Renal cortex interstitium (tissue), 11 donors: ENCODE measurements at regions not wholly inside any gene's neighbourhood (a gene's known extent, or its start where the extent isn't known, plus 50 kb on each side); places are given as distances from the start of the nearest gene placed in this dataset.

ENCODE experiments used
- DNase-seq, 11 donors: peaks; one replicate each; pipeline ENCODE4 v3.0.0-alpha.2; 2013; ENCODE audit warnings: low read depth in 9 of 11, low spot score in 4 of 11; ENCODE audit errors: extremely low read depth in 1 of 11

GRCh38 chr6:169942173-169942572 lies 190.8 kb downstream of the ERMARD start:
- no peak for DNase-seq

GRCh38 chr6:169940481-169941271 lies 189.3 kb downstream of the ERMARD start:
- DNase-seq = peak in 3 of 11 donors; percentile 50 to 68 (median 68)

DNA sequence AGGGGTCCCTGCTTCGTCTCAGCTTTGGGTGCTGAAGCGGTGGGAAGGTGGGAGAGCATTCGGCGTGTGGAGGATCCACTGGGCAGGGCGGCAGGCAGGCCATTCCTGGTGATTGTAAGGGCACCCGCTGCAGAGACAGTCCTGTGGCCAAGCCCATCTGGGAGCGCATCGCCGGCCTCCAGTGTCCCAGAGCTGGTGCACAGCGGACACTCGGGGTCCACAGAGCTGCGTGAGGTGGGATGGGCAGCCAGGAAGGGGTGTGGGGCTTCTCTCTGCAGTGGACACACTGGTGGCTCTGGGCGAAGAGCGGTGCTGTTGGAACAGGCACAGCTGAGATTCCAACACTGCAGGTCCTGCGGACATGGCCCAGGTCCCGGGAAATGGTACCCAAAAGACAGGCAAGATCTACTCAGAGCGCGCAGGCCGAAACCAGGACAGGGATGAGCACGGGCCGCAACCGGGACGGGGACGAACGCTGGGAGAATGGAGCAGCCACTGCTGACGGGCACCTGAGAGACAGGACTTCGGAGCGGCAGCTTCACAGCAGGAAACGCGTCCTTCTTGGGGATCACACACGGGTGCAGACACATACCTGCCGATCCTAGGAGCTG lies 188.2 kb downstream of the ERMARD start:
- no peak for DNase-seq

DNA sequence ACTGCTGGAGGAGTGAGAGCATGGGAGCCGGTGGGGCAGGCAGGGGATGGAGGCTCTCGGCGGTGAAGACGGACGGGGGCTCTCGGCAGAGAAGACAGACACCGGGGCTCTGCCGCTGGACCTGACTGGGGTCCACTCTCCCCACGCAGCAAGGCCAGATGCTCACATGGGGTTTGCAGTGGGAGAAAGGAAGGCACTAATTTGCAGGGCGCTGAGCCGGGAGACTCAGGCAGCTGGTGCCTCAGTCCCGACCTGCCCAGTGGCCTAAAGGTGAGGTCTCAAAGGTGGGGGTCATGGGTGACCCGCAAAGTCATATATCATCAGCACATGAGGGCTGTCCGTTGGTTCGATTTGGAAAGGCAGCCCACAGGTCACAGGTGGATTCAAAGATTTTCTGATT lies 187.3 kb downstream of the ERMARD start:
- no peak for DNase-seq

- DNase-seq = no peak
Measured at GRCh38 chr6:169938262-169938701, 186.9 kb downstream of the ERMARD start.

GRCh38 chr6:169937389-169938261 lies 186.2 kb downstream of the ERMARD start:
- DNase-seq = no peak

GRCh38 chr6:169936355-169936975 lies 185.0 kb downstream of the ERMARD start:
- no peak for DNase-seq

DNA sequence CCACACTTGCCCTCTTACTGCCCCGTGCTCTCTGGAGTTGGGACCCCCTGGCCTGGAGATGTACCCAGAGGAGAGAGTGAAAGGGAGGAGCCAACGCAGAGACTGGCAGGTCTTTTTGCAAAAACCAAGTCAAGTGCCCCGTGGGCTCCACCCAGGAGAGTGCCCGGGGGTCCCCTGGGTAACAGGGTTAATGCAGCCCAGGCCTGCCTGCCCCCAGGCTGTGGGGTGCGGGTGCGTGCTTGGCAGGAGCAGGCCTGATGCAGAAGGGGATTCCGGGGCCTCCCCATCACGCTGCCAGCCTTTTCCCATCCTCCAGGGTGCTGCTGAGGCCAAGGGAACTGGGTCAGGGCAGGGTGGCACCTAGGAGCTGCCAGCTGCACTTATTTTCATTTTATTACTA lies 184.4 kb downstream of the ERMARD start:
- DNase-seq = no peak

DNA sequence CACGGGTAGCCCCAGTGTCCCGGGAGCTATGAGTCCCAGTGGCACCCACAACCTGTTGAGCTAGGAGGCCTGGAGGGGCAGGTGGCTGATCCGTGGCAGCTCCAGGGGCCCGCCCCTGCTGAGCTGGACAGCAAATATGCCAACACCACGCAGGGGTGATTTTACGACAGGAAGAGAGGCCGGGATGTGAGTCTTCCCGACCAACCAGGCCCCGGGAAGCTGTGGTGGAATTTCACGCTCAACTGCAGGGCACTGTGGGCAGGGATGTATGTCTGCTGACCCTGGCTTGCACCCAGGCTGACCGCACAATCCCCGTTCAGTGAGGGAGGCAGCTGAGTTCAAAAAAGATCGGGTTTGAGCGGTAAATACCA lies 183.9 kb downstream of the ERMARD start:
- peak in 5 of 11 donors; percentile 60 to 83 (median 74) for DNase-seq

- no peak for DNase-seq
Measured at GRCh38 chr6:169934699-169935347, 183.4 kb downstream of the ERMARD start.

DNA sequence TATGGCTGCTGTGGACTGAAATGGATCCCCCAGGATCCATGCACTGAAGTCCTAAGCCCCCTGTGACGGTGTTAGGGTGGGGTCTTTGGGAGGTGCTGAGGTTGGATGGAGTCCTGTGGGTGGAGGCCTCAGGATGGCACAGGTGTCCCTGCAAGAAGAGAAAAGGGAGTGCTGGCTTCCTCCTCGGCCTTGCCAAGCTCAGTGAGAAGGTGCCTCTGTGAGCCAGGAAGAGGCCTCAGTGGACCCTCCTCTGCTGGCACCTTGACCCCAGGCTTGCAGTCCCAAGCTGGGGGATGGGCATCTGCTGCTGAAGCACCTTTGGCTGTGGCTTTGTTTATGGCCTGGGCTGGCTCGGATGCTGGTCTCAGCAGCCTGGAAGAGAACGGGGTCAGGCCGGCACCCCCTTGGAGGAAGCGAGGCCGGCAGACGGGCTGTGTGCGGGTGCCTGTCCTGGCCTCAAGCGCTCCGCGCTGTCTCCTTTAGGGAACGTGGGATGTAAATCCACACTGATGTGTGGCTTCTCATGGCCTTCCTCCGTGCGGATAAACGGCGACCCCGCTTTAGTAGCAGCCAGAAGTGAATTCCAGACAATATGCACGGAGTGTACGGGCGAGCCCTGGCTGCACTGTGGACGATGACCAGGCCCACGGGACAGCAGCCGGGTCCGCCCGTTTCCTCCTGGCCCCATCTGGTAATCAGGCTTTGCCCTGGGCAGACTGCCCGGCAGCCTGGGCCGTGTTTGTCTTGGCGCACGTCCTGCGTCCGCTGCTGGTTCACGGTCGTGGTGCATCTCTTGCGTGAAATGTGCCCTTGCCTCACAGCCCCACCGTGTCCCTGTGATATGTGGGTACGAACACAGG lies 182.6 kb downstream of the ERMARD start:
- no peak for DNase-seq

DNA sequence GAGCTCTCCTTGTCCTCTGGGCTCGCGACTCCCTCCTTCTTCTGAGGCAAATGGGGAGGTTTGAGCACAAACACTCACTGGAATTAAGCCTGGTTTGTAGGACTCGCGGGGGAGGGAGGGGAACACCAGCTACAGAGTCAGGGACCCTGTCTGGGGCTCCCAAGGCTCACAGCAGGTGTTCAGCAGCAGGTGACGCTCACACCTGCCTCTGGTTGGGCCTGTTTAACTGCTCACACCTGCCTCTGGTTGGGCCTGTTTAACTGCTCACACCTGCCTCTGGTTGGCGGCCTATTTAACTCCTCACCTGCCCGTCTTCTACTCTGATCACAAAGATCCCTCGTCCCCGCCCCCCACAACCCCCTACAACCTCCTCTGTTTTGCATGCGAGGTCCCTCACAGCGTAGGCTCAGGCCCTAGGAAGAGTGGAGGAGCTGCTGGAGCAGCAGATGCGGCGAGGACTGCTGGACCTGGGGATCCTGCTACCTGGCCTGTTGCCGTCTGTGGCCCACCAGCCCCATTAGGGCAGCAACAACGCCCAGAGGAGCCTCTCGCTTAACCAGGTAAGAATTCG lies 181.9 kb downstream of the ERMARD start:
- DNase-seq = no peak

- DNase-seq = no peak
Measured at GRCh38 chr6:169932491-169932890, 181.1 kb downstream of the ERMARD start.

GRCh38 chr6:169931261-169931660 lies 179.8 kb downstream of the ERMARD start:
- no peak for DNase-seq

DNA sequence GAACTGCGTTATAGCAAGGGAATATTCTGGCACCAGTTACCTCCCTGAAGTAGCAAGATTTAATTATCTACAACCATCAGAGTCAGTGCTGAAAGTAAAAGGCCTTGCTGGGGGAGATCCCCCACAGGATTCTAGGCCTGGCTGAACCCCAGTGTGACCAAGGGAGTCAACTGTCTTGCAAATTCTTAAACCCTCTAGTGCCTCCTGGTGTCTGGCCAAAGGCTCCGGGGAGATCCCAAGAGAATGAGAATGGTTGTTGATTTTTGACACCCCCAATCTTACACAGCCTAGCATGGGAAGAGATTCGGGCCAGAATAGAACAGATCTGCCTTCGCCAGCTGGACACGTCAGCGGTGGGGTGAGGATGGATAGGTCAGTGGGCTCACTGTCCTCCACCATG lies 179.4 kb downstream of the ERMARD start:
- no peak for DNase-seq

DNA sequence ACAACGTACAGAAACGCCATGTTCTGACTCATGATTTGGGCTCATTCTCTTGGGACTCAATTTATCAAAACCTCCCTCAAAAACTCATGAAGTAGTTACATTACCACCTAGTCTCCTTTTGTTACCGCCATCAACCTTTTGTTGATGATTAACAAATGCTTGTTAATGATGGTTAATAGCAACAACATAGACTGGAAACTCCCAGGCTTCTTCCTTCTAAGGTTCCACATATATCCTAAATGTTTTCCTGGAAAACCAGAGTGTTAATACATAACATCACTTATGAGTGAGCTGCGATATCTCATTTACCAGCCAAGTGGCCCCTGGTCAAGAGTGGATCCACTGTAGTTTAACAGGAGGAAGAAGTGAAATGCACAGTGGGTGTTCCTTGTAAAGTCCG lies 176.3 kb downstream of the ERMARD start:
- DNase-seq = no peak

DNA sequence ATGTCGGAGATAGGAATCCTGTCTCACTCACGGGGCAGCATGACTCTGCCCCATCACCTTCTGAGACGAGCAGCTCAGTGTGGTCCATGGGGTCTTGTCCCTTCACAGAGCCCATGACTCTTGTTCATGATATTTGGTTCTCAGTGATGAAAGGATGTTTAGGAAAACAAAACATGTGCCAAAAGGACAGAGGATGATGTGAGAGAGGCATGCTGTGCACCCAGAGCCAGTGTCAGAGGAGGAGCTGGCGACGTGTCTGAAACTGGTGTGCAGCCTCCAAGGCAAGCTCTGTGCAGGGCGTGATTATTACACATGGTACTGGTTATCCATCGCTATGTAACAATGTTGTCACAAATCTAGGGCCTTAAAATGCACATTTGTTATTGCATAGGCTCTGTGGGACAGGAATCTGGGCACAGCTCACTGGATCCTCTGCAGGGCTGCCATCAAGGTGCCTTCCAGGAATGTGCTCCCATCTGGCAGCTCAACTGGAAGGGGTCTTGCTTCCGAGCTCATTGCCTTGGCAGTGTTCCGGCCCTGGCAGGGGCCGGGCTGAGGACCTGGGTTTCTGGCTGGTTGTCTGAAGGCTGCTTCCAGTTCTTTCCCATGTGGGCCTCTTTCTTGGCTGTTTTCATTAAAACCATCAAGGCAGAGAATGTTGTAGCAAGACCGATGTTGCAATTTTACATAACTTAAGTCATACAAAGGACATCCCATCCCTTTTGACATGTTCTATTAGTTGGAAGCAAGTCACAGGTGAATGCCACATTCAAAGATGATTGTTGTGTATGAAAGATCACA lies 175.4 kb downstream of the ERMARD start:
- no peak for DNase-seq
